Activated naive CD8-positive, alpha-beta T cell (primary cell): ENCODE measurements at regions not wholly inside any gene's neighbourhood (a gene's known extent, or its start where the extent isn't known, plus 50 kb on each side); places are given as distances from the start of the nearest gene placed in this dataset.
"Not testable (repeated sequence)": the region's sequence is repeated elsewhere in the genome, so short reads cannot be mapped to it uniquely, and the experiment has no call there.

Experiments
- H3K27ac Mint-ChIP-seq: one replicate; pipeline ENCODE4 v1.8.0; 2021; ENCODE audit warnings: mixed read lengths
- H3K27me3 Mint-ChIP-seq: one replicate; pipeline ENCODE4 v1.8.0; 2021; ENCODE audit warnings: mixed read lengths
- H3K36me3 Mint-ChIP-seq: one replicate; pipeline ENCODE4 v1.8.0; 2021; ENCODE audit warnings: mixed read lengths
- H3K4me1 Mint-ChIP-seq: one replicate; pipeline ENCODE4 v1.8.0; 2021; ENCODE audit warnings: low read depth, mixed read lengths
- H3K4me3 Mint-ChIP-seq: one replicate; pipeline ENCODE4 v1.8.0; 2021; ENCODE audit warnings: mild to moderate bottlenecking, mixed read lengths
- H3K9me3 Mint-ChIP-seq: one replicate; pipeline ENCODE4 v1.8.0; 2021; ENCODE audit warnings: low read depth, mixed read lengths

DNA sequence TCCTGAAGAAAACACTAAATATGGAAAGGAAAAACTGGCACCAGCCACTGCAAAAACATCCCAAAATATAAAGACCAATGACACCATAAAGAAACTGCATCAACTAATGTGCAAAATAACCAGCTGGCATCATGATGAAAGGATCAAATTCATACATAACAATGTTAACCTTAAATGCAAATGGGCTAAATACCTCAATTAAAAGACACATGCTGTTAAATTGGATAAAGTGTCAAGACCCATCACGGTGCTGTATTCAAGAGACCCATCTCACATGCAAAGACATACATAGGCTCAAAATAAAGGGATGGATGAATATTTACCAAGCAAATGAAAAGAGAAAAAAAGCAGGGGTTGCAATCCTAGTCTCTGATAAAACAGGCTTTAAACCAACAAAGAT is 231.9 kb downstream of the RPRM start:
- not testable (repeated sequence) for H3K4me3 Mint-ChIP-seq, H3K9me3 Mint-ChIP-seq, H3K27ac Mint-ChIP-seq, H3K36me3 Mint-ChIP-seq, H3K4me1 Mint-ChIP-seq, H3K27me3 Mint-ChIP-seq

DNA sequence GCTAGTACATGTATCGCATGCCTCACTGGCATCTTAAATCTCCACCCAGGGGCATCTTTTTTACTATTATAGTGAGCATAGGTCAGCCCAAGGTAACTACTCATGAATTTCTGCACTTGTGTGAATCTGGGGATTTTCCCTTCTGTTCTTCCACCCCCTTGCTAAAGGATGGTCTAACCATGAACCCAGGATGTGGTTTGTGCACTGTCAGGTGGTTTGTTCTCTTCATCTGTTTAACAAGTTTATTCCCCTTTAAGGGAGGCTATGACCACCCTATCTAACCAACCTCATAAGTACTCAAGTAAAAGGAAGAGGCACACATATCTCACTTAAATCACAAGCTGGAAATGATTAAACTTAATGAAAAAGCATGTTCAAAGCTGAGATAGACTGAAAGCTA is 243.0 kb downstream of the RPRM start:
- H3K4me1 Mint-ChIP-seq, result peaks cover 35% of the 10 kb centered on the region
- peaks cover 2% of the 10 kb centered on the region for H3K9me3 Mint-ChIP-seq
- no peaks in the 10 kb centered on the region for H3K36me3 Mint-ChIP-seq
- no peaks in the 10 kb centered on the region for H3K27me3 Mint-ChIP-seq
- H3K27ac Mint-ChIP-seq, result peak overlapping the region; percentile 7
- H3K4me3 Mint-ChIP-seq, result no peak overlapping the region

DNA sequence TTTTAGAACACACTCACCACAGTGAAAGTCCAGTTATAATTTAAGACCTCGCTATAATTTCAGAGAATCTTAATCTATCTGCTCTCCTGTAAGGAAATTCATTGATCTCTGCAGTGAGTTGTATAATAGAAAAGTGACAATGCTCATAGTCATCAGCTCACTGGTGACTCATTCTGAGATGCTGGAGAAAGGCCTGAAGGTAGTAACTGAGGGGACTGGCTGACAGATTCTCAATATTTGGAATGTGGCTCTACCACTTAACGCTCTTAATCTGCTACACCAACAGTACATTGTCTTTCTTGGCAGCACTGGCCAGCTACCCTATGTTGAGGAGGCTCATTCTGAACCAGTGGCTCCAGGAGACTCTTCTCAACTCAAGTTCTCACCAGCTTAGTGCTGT is 246.1 kb downstream of the RPRM start:
- Mint-ChIP-seq H3K4me3 (no peak overlapping the region), H3K4me1 (peaks cover 35% of the 10 kb centered on the region), H3K27ac (no peak overlapping the region), H3K27me3 (no peaks in the 10 kb centered on the region), H3K9me3 (peaks cover 2% of the 10 kb centered on the region), H3K36me3 (no peaks in the 10 kb centered on the region)

DNA sequence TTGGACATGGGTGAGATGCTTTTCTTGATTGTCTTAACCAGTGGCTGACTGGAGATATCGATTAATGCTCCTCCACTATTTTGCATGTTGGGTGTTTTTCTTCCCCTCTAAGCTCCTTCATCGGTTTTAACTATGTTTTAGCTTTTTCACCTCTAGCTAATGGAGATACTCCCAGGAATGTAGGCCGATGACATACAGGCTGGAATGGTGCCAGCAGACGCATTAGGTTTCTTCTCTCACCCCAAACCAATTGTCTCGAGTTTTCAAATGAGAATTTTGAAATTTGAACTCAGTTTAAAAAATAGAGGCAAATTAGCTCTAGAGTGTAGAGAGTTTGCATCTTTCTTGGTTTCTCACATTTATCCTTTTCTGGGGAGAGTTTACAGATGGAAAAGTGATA is 247.6 kb downstream of the RPRM start:
- Mint-ChIP-seq H3K4me3 (no peak overlapping the region), H3K4me1 (peaks cover 27% of the 10 kb centered on the region), H3K36me3 (no peaks in the 10 kb centered on the region), H3K27ac (no peak overlapping the region), H3K27me3 (no peaks in the 10 kb centered on the region), H3K9me3 (peaks cover 2% of the 10 kb centered on the region)

- Mint-ChIP-seq H3K4me3 (no peak overlapping the region), H3K36me3 (peaks cover 3% of the 10 kb centered on the region)
These were observed 249.7 kb downstream of the RPRM start for GRCh38 chr2:153228904-153229303.

DNA sequence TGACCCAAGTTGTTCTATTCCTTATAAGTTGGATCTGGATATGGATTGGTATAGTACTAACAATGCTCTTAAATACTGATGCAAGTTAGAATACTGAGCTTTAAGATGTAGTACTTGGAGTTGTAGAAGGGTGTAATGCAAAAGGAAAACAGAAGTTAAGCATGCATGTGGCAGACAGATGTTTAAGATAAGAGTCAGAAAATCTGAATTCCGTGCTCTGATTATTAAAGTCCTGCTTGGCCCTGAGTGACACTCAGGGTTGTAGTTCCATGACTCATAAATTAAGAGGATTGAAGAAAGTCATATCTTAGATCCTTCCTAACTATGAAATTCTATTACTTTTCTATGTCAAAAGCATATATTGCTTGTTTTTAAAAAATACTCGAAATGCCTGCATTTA is 250.6 kb downstream of the RPRM start:
- Mint-ChIP-seq H3K27ac (no peak overlapping the region), H3K4me3 (no peak overlapping the region), H3K4me1 (peaks cover 4% of the 10 kb centered on the region), H3K27me3 (no peaks in the 10 kb centered on the region), H3K9me3 (peaks cover 7% of the 10 kb centered on the region), H3K36me3 (peaks cover 3% of the 10 kb centered on the region)

More at GRCh38 chr2:153228904-153229303, 249.7 kb downstream of the RPRM start:
- Mint-ChIP-seq H3K9me3 (peaks cover 7% of the 10 kb centered on the region), H3K27ac (no peak overlapping the region), H3K4me1 (peaks cover 7% of the 10 kb centered on the region), H3K27me3 (no peaks in the 10 kb centered on the region)

GRCh38 chr2:153222231-153223165 is 256.1 kb downstream of the RPRM start:
- Mint-ChIP-seq H3K4me3 (no peak overlapping the region), H3K27ac (no peak overlapping the region), H3K4me1 (no peaks in the 10 kb centered on the region), H3K36me3 (peaks cover 3% of the 10 kb centered on the region), H3K9me3 (peaks cover 7% of the 10 kb centered on the region), H3K27me3 (peaks cover 3% of the 10 kb centered on the region)

- peaks cover 3% of the 10 kb centered on the region for H3K36me3 Mint-ChIP-seq
- no peaks in the 10 kb centered on the region for H3K4me1 Mint-ChIP-seq
- H3K9me3 Mint-ChIP-seq, result peaks cover 7% of the 10 kb centered on the region
- no peak overlapping the region for H3K4me3 Mint-ChIP-seq
- peaks cover 3% of the 10 kb centered on the region for H3K27me3 Mint-ChIP-seq
- no peak overlapping the region for H3K27ac Mint-ChIP-seq
These were observed 257.1 kb downstream of the RPRM start for GRCh38 chr2:153221506-153221905.

DNA sequence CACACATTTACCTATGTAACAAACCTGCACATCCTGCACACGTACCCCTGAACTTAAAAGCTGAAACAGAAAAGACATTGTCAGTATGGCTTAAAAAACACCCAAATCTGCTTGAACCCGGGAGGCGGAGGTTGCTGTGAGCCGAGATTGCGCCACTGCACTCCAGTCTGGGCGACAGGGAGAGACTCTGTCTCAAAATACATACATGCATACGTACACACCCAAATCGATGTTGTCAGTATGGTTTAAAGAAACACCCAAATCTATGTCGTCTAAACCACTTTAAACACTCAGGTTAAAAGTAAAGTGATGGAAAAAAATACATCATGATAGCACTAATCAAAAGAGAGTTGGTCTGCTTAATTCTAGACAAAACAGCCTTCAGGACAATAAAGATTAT is 257.5 kb downstream of the RPRM start:
- Mint-ChIP-seq H3K36me3 (peaks cover 3% of the 10 kb centered on the region), H3K27me3 (peaks cover 3% of the 10 kb centered on the region), H3K4me1 (no peaks in the 10 kb centered on the region), H3K9me3 (peaks cover 7% of the 10 kb centered on the region), H3K27ac (no peak overlapping the region), H3K4me3 (no peak overlapping the region)

- Mint-ChIP-seq H3K27me3 (peaks cover 3% of the 10 kb centered on the region), H3K9me3 (no peaks in the 10 kb centered on the region), H3K4me3 (no peak overlapping the region), H3K27ac (no peak overlapping the region), H3K36me3 (no peaks in the 10 kb centered on the region), H3K4me1 (no peaks in the 10 kb centered on the region)
These were observed 259.7 kb downstream of the RPRM start for GRCh38 chr2:153218851-153219250.

- no peak overlapping the region for H3K4me3 Mint-ChIP-seq
- no peaks in the 10 kb centered on the region for H3K27me3 Mint-ChIP-seq
- no peaks in the 10 kb centered on the region for H3K4me1 Mint-ChIP-seq
- H3K27ac Mint-ChIP-seq, result no peak overlapping the region
- no peaks in the 10 kb centered on the region for H3K36me3 Mint-ChIP-seq
- H3K9me3 Mint-ChIP-seq, result no peaks in the 10 kb centered on the region
These were observed 264.2 kb downstream of the RPRM start for GRCh38 chr2:153214337-153214736.

GRCh38 chr2:153213022-153213421 is 265.5 kb downstream of the RPRM start:
- Mint-ChIP-seq H3K4me3 (no peak overlapping the region), H3K27me3 (no peaks in the 10 kb centered on the region), H3K36me3 (no peaks in the 10 kb centered on the region), H3K27ac (no peak overlapping the region), H3K9me3 (no peaks in the 10 kb centered on the region), H3K4me1 (no peaks in the 10 kb centered on the region)

- Mint-ChIP-seq H3K27ac (no peak overlapping the region), H3K4me1 (peaks cover 9% of the 10 kb centered on the region), H3K4me3 (no peak overlapping the region), H3K9me3 (peaks cover 14% of the 10 kb centered on the region), H3K27me3 (peaks cover 2% of the 10 kb centered on the region), H3K36me3 (no peaks in the 10 kb centered on the region)
These were observed 280.9 kb downstream of the RPRM start for GRCh38 chr2:153197402-153198386.

GRCh38 chr2:153196378-153197058 is 282.0 kb downstream of the RPRM start:
- Mint-ChIP-seq H3K27ac (no peak overlapping the region), H3K9me3 (peaks cover 14% of the 10 kb centered on the region), H3K4me1 (peaks cover 9% of the 10 kb centered on the region), H3K27me3 (peaks cover 2% of the 10 kb centered on the region), H3K4me3 (no peak overlapping the region), H3K36me3 (no peaks in the 10 kb centered on the region)
